GM23338 (cell line): ENCODE measurements at regions not wholly inside any gene's neighbourhood (a gene's known extent, or its start where the extent isn't known, plus 50 kb on each side); places are given as distances from the start of the nearest gene placed in this dataset.

ENCODE experiments used
- ATAC-seq: fragments of 200-7000 bp; cut with Tn5 transposase; 3 replicates; pipeline ENCODE4 v1.9.1; 2020
- DNase-seq: peaks from one replicate; pipeline ENCODE4 v3.0.0-alpha.2; 2015; ENCODE audit warnings: low spot score
- H2AFZ ChIP-seq: fragments of 200-600 bp; sonication (generic); 2 replicates; pipeline ENCODE4 v1.8.0; 2016; ENCODE audit warnings: antibody characterized with exemption, mild to moderate bottlenecking, moderate library complexity
- H3F3A ChIP-seq: fragments of 200-600 bp; sonication (generic); replicated peaks from 2 replicates; pipeline ENCODE4 v1.8.0; 2017; ENCODE audit warnings: antibody characterized with exemption, mixed run types, low read depth
- H3K27ac ChIP-seq: fragments of 200-600 bp; sonication (generic); 2 replicates; pipeline ENCODE4 v1.6.1; 2016; ENCODE audit warnings: low read depth
- H3K27me3 ChIP-seq: fragments of 200-600 bp; sonication (generic); 2 replicates; pipeline ENCODE4 v1.8.0; 2016; ENCODE audit warnings: mild to moderate bottlenecking, mixed run types, moderate library complexity; ENCODE audit not compliant: insufficient read depth
- H3K36me3 ChIP-seq: fragments of 200-600 bp; sonication (generic); 2 replicates; pipeline ENCODE4 v1.8.0; 2016; ENCODE audit warnings: mild to moderate bottlenecking; ENCODE audit not compliant: insufficient read depth
- H3K4me1 ChIP-seq: fragments of 200-600 bp; sonication (generic); 2 replicates; pipeline ENCODE4 v1.8.0; 2016; ENCODE audit warnings: mild to moderate bottlenecking, moderate library complexity; ENCODE audit not compliant: insufficient read depth
- H3K4me2 ChIP-seq: fragments of 200-600 bp; sonication (generic); 2 replicates; pipeline ENCODE4 v1.7.1; 2017; ENCODE audit warnings: mixed run types
- H3K4me3 ChIP-seq: fragments of 200-600 bp; sonication (generic); 2 replicates; pipeline ENCODE4 v1.6.1; 2016; ENCODE audit warnings: mixed run types
- H3K79me2 ChIP-seq: fragments of 200-600 bp; sonication (generic); replicated peaks from 2 replicates; pipeline ENCODE4 v1.8.0; 2017; ENCODE audit warnings: mild to moderate bottlenecking; ENCODE audit not compliant: insufficient read depth
- H3K9me2 ChIP-seq: fragments of 200-600 bp; sonication (generic); 2 replicates; pipeline ENCODE4 v1.8.0; 2017; ENCODE audit not compliant: insufficient read depth
- H4K20me1 ChIP-seq: fragments of 200-600 bp; sonication (generic); replicated peaks from 2 replicates; pipeline ENCODE4 v1.8.0; 2017; ENCODE audit warnings: mild to moderate bottlenecking; ENCODE audit not compliant: insufficient read depth
- H3K27ac Mint-ChIP-seq: 2 replicates; pipeline ENCODE4 v1.8.0; 2020; ENCODE audit warnings: inconsistent platforms, mild to moderate bottlenecking, moderate library complexity, mixed read lengths
- H3K27me3 Mint-ChIP-seq: 3 replicates; pipeline ENCODE4 v1.8.0; 2022; ENCODE audit warnings: low read depth, mild to moderate bottlenecking, moderate library complexity, mixed read lengths, inconsistent platforms; ENCODE audit not compliant: insufficient read depth, poor library complexity
- H3K36me3 Mint-ChIP-seq: 3 replicates; pipeline ENCODE4 v1.8.0; 2021; ENCODE audit warnings: low read depth, mild to moderate bottlenecking, inconsistent platforms, moderate library complexity, mixed read lengths
- H3K4me1 Mint-ChIP-seq: 3 replicates; pipeline ENCODE4 v1.8.0; 2020; ENCODE audit warnings: mild to moderate bottlenecking, inconsistent platforms, mixed read lengths
- H3K4me3 Mint-ChIP-seq: 3 replicates; pipeline ENCODE4 v1.8.0; 2021; ENCODE audit warnings: moderate library complexity, mild to moderate bottlenecking, inconsistent platforms, mixed read lengths
- H3K9me3 Mint-ChIP-seq: 3 replicates; pipeline ENCODE4 v1.8.0; 2020; ENCODE audit warnings: moderate library complexity, mild to moderate bottlenecking, inconsistent platforms, mixed read lengths
- CREB1 ChIP-seq: fragments of 250-450 bp; sonication (Bioruptor Pico); IDR thresholded peaks from 2 replicates; pipeline ENCODE4 v1.5.0; 2020; ENCODE audit warnings: low read depth, mild to moderate bottlenecking, moderate library complexity
- ETS1 ChIP-seq: IDR thresholded peaks from 2 replicates; pipeline ENCODE4 v1.6.1; 2016; ENCODE audit warnings: antibody characterized with exemption
- EZH2 ChIP-seq: fragments of 200-600 bp; sonication (generic); IDR thresholded peaks from one replicate; pipeline ENCODE4 v1.8.0; 2017; ENCODE audit warnings: antibody characterized with exemption, mild to moderate bottlenecking, low read depth; ENCODE audit not compliant: unreplicated experiment
- EZH2phosphoT487 ChIP-seq: fragments of 200-600 bp; sonication (generic); IDR thresholded peaks from one replicate; pipeline ENCODE4 v1.8.1; 2018; ENCODE audit warnings: antibody characterized with exemption; ENCODE audit not compliant: unreplicated experiment
- JUNB ChIP-seq: IDR thresholded peaks from one replicate; pipeline ENCODE4 v1.6.1; 2016; ENCODE audit warnings: antibody characterized with exemption; ENCODE audit not compliant: unreplicated experiment
- NANOG ChIP-seq: IDR thresholded peaks from 2 replicates; pipeline ENCODE4 v1.6.1; 2016; ENCODE audit warnings: antibody characterized with exemption, borderline replicate concordance
- STAT1 ChIP-seq: IDR thresholded peaks from one replicate; pipeline ENCODE4 v1.6.1; 2016; ENCODE audit warnings: antibody characterized with exemption; ENCODE audit not compliant: unreplicated experiment
- ZNF114 ChIP-seq: fragments of 250-450 bp; sonication (Bioruptor Pico); IDR thresholded peaks from 2 replicates; pipeline ENCODE4 v1.5.0; 2020; ENCODE audit warnings: mild to moderate bottlenecking, moderate library complexity
- ZNF331 ChIP-seq: fragments of 250-450 bp; sonication (Bioruptor Pico); IDR thresholded peaks from 2 replicates; pipeline ENCODE4 v1.5.0; 2020; ENCODE audit warnings: low read depth, mild to moderate bottlenecking, moderate library complexity
- ZNF462 ChIP-seq: fragments of 250-450 bp; sonication (Bioruptor Pico); IDR thresholded peaks from 2 replicates; pipeline ENCODE4 v1.5.0; 2020; ENCODE audit warnings: mild to moderate bottlenecking, moderate library complexity
- TF ChIP-seq, protein P1 (sequence below): IDR thresholded peaks from one replicate; pipeline ENCODE4 v1.6.1; 2018; ENCODE audit warnings: antibody characterized with exemption; ENCODE audit not compliant: unreplicated experiment

- TF ChIP-seq ZNF462 (CRISPR knock-in tag) (no peak), ZNF114 (CRISPR knock-in tag) (no peak), ETS1 (no peak)
Observed at GRCh38 chr7:130932667-130933432, 198.8 kb upstream of the KLF14 start (continued).

DNA sequence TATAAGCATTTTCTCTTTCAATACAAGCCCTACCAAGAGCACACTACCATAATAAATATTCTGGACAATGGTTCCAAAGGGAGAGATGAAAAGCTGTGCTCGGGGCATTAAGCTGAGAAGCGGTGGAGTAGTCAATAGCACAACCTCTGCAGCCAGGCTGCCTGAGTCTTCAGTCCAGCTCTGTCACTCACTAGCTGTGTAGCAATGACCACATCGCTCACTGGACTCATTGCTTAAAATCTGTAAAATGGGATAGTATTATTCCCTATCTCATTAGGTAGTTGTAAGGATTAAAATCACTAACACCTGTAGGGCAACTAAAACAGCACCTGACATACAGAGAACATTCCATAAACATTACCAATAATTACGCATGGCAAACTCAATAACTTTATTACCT lies 199.9 kb upstream of the KLF14 start:
- TF ChIP-seq CREB1 (CRISPR knock-in tag) (no peak), NANOG (no peak), STAT1 (no peak), EZH2phosphoT487 (no peak), EZH2 (no peak), JUNB (no peak), ZNF331 (CRISPR knock-in tag) (no peak)
- TF ChIP-seq, protein P1, sequence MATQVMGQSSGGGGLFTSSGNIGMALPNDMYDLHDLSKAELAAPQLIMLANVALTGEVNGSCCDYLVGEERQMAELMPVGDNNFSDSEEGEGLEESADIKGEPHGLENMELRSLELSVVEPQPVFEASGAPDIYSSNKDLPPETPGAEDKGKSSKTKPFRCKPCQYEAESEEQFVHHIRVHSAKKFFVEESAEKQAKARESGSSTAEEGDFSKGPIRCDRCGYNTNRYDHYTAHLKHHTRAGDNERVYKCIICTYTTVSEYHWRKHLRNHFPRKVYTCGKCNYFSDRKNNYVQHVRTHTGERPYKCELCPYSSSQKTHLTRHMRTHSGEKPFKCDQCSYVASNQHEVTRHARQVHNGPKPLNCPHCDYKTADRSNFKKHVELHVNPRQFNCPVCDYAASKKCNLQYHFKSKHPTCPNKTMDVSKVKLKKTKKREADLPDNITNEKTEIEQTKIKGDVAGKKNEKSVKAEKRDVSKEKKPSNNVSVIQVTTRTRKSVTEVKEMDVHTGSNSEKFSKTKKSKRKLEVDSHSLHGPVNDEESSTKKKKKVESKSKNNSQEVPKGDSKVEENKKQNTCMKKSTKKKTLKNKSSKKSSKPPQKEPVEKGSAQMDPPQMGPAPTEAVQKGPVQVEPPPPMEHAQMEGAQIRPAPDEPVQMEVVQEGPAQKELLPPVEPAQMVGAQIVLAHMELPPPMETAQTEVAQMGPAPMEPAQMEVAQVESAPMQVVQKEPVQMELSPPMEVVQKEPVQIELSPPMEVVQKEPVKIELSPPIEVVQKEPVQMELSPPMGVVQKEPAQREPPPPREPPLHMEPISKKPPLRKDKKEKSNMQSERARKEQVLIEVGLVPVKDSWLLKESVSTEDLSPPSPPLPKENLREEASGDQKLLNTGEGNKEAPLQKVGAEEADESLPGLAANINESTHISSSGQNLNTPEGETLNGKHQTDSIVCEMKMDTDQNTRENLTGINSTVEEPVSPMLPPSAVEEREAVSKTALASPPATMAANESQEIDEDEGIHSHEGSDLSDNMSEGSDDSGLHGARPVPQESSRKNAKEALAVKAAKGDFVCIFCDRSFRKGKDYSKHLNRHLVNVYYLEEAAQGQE: no peak
- H3K79me2 ChIP-seq: peaks cover 16% of the 10 kb centered on the region; the same call in 1 of the 2 replicates
- H3F3A ChIP-seq: no peaks in the 10 kb centered on the region
- Mint-ChIP-seq H3K36me3 (no peaks in the 10 kb centered on the region), H3K9me3 (no peaks in the 10 kb centered on the region), H3K4me3 (no peak overlapping the region), H3K27me3 (peaks cover 5% of the 10 kb centered on the region), H3K27ac (no peak overlapping the region), H3K4me1 (peaks cover 9% of the 10 kb centered on the region; the same call in 2 of the 3 replicates)
- H3K4me2 ChIP-seq: no peak overlapping the region
- H3K4me1 ChIP-seq: peaks cover under 1% of the 10 kb centered on the region
- no peak for ATAC-seq
- no peaks in the 10 kb centered on the region for H3K27me3 ChIP-seq
- H3K4me3 ChIP-seq: no peak overlapping the region
- no peak for DNase-seq
- H3K36me3 ChIP-seq: no peaks in the 10 kb centered on the region
- H2AFZ ChIP-seq: no peak overlapping the region
- H3K9me2 ChIP-seq: no peaks in the 10 kb centered on the region
- H4K20me1 ChIP-seq: no peaks in the 10 kb centered on the region
- H3K27ac ChIP-seq: no peak overlapping the region
